ENCODE measurements at regions not wholly inside any gene's neighbourhood (a gene's known extent, or its start where the extent isn't known, plus 50 kb on each side); places are given as distances from the start of the nearest gene placed in this dataset.
"Not testable (repeated sequence)": the region's sequence is repeated elsewhere in the genome, so short reads cannot be mapped to it uniquely, and the experiment has no call there.

- H3K4me2 ChIP-seq: no peak overlapping the region
- no peak overlapping the region for H3K4me3 ChIP-seq
- H4K20me1 ChIP-seq: no peaks in the 10 kb centered on the region
- H3K27ac ChIP-seq: no peak overlapping the region
- H3K9ac ChIP-seq: no peak overlapping the region
- no peaks in the 10 kb centered on the region for H3K27me3 ChIP-seq
- no peak for TF ChIP-seq Cebpa-rat (IDR thresholded peaks at IDR 0.05)
- H3K9me3 ChIP-seq (replicated peaks in 1 of 11): no peaks in the 10 kb centered on the region
- no peaks in the 10 kb centered on the region for H3K36me3 ChIP-seq
- H3K4me1 ChIP-seq: no peaks in the 10 kb centered on the region
Observed at GRCh38 chr14:105883066-105884005, 357.0 kb downstream of the TMEM121 start.

- not testable (repeated sequence) for H3K4me1 ChIP-seq; H4K20me1 ChIP-seq; H3K27ac ChIP-seq; H3K9ac ChIP-seq; H3K27me3 ChIP-seq; H3K4me3 ChIP-seq; H3K36me3 ChIP-seq; H3K9me3 ChIP-seq (replicated peaks in 1 of 11); H3K4me2 ChIP-seq
Observed at GRCh38 chr14:105884192-105884807, 357.9 kb downstream of the TMEM121 start.

- Histone ChIP-seq H3K4me1 (no peaks in the 10 kb centered on the region), H3K9ac (no peak overlapping the region), H3K9me3 (replicated peaks in 1 of 11) (no peaks in the 10 kb centered on the region)
Observed at GRCh38 chr14:105884808-105885281, 358.5 kb downstream of the TMEM121 start.

GRCh38 chr14:105885561-105886320 is 359.4 kb downstream of the TMEM121 start:
- TF ChIP-seq Cebpa-rat (IDR thresholded peaks at IDR 0.05): no peak
- Histone ChIP-seq H4K20me1 (no peaks in the 10 kb centered on the region), H3K9ac (no peak overlapping the region), H3K4me2 (no peak overlapping the region), H3K4me3 (no peak overlapping the region), H3K36me3 (no peaks in the 10 kb centered on the region), H3K9me3 (replicated peaks in 1 of 11) (no peaks in the 10 kb centered on the region), H3K27ac (no peak overlapping the region), H3K27me3 (no peaks in the 10 kb centered on the region), H3K4me1 (no peaks in the 10 kb centered on the region)

More at GRCh38 chr14:105884808-105885281, 358.5 kb downstream of the TMEM121 start:
- no peaks in the 10 kb centered on the region for H4K20me1 ChIP-seq
- H3K4me2 ChIP-seq: no peak overlapping the region
- TF ChIP-seq Cebpa-rat (IDR thresholded peaks at IDR 0.05): no peak
- H3K27me3 ChIP-seq: no peaks in the 10 kb centered on the region
- H3K27ac ChIP-seq: no peak overlapping the region
- no peaks in the 10 kb centered on the region for H3K36me3 ChIP-seq
- no peak overlapping the region for H3K4me3 ChIP-seq

- H3K27ac ChIP-seq; H3K4me3 ChIP-seq; H3K4me1 ChIP-seq; H4K20me1 ChIP-seq; H3K36me3 ChIP-seq; H3K27me3 ChIP-seq; H3K9me3 ChIP-seq (replicated peaks in 1 of 11); H3K4me2 ChIP-seq; H3K9ac ChIP-seq: not testable (repeated sequence)
Observed at GRCh38 chr14:105886791-105887191, 360.4 kb downstream of the TMEM121 start.

GRCh38 chr14:105887692-105888091 is 361.3 kb downstream of the TMEM121 start:
- H3K9me3 ChIP-seq (replicated peaks in 1 of 11): no peaks in the 10 kb centered on the region
- no peaks in the 10 kb centered on the region for H3K4me1 ChIP-seq
- H3K4me2 ChIP-seq: no peak overlapping the region
- no peak overlapping the region for H3K9ac ChIP-seq
- no peaks in the 10 kb centered on the region for H3K36me3 ChIP-seq
- no peaks in the 10 kb centered on the region for H4K20me1 ChIP-seq
- no peak overlapping the region for H3K4me3 ChIP-seq
- no peaks in the 10 kb centered on the region for H3K27me3 ChIP-seq
- no peak overlapping the region for H3K27ac ChIP-seq
- TF ChIP-seq Cebpa-rat (IDR thresholded peaks at IDR 0.05): no peak

- Histone ChIP-seq H3K27ac (no peak overlapping the region), H3K27me3 (no peaks in the 10 kb centered on the region), H4K20me1 (no peaks in the 10 kb centered on the region), H3K4me1 (no peaks in the 10 kb centered on the region), H3K9ac (no peak overlapping the region), H3K4me2 (no peak overlapping the region), H3K36me3 (no peaks in the 10 kb centered on the region), H3K9me3 (replicated peaks in 1 of 11) (no peaks in the 10 kb centered on the region), H3K4me3 (no peak overlapping the region)
- no peak for TF ChIP-seq Cebpa-rat (IDR thresholded peaks at IDR 0.05)
Observed at GRCh38 chr14:105888151-105888550, 361.8 kb downstream of the TMEM121 start.

GRCh38 chr14:105888784-105889665 is 362.6 kb downstream of the TMEM121 start:
- no peaks in the 10 kb centered on the region for H3K27me3 ChIP-seq
- no peak overlapping the region for H3K4me2 ChIP-seq
- no peaks in the 10 kb centered on the region for H3K4me1 ChIP-seq
- no peak overlapping the region for H3K27ac ChIP-seq
- no peak overlapping the region for H3K4me3 ChIP-seq
- no peaks in the 10 kb centered on the region for H3K36me3 ChIP-seq
- H3K9ac ChIP-seq: no peak overlapping the region
- no peak for TF ChIP-seq Cebpa-rat (IDR thresholded peaks at IDR 0.05)
- H3K9me3 ChIP-seq (replicated peaks in 1 of 11): no peaks in the 10 kb centered on the region
- no peaks in the 10 kb centered on the region for H4K20me1 ChIP-seq

All from BLaER1 treated with 17β-estradiol and CSF1 and Interleukin-3, amounts not matched to agents 10 nM and 100 nM (cell line).